HCT116 (cell line): ENCODE measurements at regions not wholly inside any gene's neighbourhood (a gene's known extent, or its start where the extent isn't known, plus 50 kb on each side); places are given as distances from the start of the nearest gene placed in this dataset.

Experiments used
- ATAC-seq: fragments of 200-7000 bp; cut with Tn5 transposase; 2 replicates; pipeline ENCODE4 v1.9.1; 2020; ENCODE audit warnings: mild to moderate bottlenecking, moderate library complexity
- BruUV-seq: library from RNA; stranded (reverse); fragments of 400-500 nt; replicated peaks from 2 replicates; lab custom pipeline; 2021; lab: Mats Ljungman, UMichigan
- CTCF ChIA-PET: fragments of 300-600 bp; sonication (Branson Sonifier 250); formaldehyde crosslinking; loops from one replicate; lab custom pipeline; 2021; ENCODE audit warnings: antibody characterized with exemption; lab: Charles Lee
- POLR2A ChIA-PET: fragments of 300-600, 350-600 bp; sonication (Branson Sonifier 250); formaldehyde crosslinking; loops from one replicate; lab custom pipeline; 2021; ENCODE audit warnings: antibody characterized with exemption; lab: Charles Lee
- RAD21 ChIA-PET, 2 experiments: fragments of 300-600 bp; sonication (Branson Sonifier 250); formaldehyde crosslinking; loops; one replicate each; lab custom pipeline; 2023; ENCODE audit warnings: low total read pairs in 2 of 2; ENCODE audit not compliant: uncharacterized antibody in 2 of 2, unreplicated experiment in 2 of 2, low non-redundant PET in 1 of 2; lab: Charles Lee
- DNase-seq: peaks from one replicate; pipeline ENCODE4 v3.0.0-alpha.2; 2010; ENCODE audit warnings: low read depth, low spot score
- H2AFZ ChIP-seq: fragments of 200-600 bp; shearing (Covaris generic), sonication (generic); 2 replicates; pipeline ENCODE4 v1.6.1; 2017; ENCODE audit warnings: low read depth, mixed run types, mixed read lengths, antibody characterized with exemption, low read length; ENCODE audit not compliant: poor library complexity, severe bottlenecking
- H3K27ac ChIP-seq: 2 replicates; pipeline ENCODE4 v1.5.1; 2012; ENCODE audit warnings: low read depth, low read length
- H3K27me3 ChIP-seq: fragments of 200-600 bp; sonication (generic); 2 replicates; pipeline ENCODE4 v1.6.1; 2016; ENCODE audit warnings: mixed run types, low read length, mixed read lengths; ENCODE audit not compliant: insufficient read depth
- H3K36me3 ChIP-seq, 2 experiments: fragments of 200-500 bp in 1 of 2; fragments of 200-600 bp in 1 of 2; sonication (Bioruptor generic) in 1 of 2; sonication (generic) in 1 of 2; 2 replicates each; pipeline versions ENCODE4 v1.5.1 to v1.6.1; 2014 to 2016; ENCODE audit warnings: low read length in 2 of 2, inconsistent platforms in 1 of 2, mixed read lengths in 1 of 2, mixed run types in 1 of 2; ENCODE audit not compliant: insufficient read depth in 2 of 2, control insufficient read depth in 1 of 2
- H3K4me1 ChIP-seq, 2 experiments: fragments of 200-600 bp in 1 of 2; sonication (generic) in 1 of 2; 2 replicates each; pipeline versions ENCODE4 v1.5.1 to v1.6.1; 2012 to 2017; ENCODE audit warnings: low read length in 2 of 2, inconsistent platforms in 1 of 2, mild to moderate bottlenecking in 1 of 2, mixed read lengths in 1 of 2, mixed run types in 1 of 2, moderate library complexity in 1 of 2; ENCODE audit not compliant: insufficient read depth in 2 of 2, control insufficient read depth in 1 of 2
- H3K4me2 ChIP-seq: fragments of 200-600 bp; sonication (generic); 2 replicates; pipeline ENCODE4 v1.6.1; 2017; ENCODE audit warnings: mixed run types, low read length, mixed read lengths
- H3K4me3 ChIP-seq, 2 experiments: fragments of 200-600 bp in 1 of 2; sonication (generic) in 1 of 2; replicated peaks in 1 of 2; 2 replicates each; pipeline ENCODE4 v1.5.1; 2011 to 2016; ENCODE audit warnings: low read length in 2 of 2, control low read depth in 1 of 2, low read depth in 1 of 2, mild to moderate bottlenecking in 1 of 2, mixed read lengths in 1 of 2, mixed run types in 1 of 2
- H3K79me2 ChIP-seq: fragments of 200-600 bp; sonication (generic); 2 replicates; pipeline ENCODE4 v1.6.1; 2017; ENCODE audit warnings: mild to moderate bottlenecking, mixed run types, low read length, moderate library complexity, mixed read lengths; ENCODE audit not compliant: insufficient read depth
- H3K9ac ChIP-seq: fragments of 200-600 bp; sonication (generic); 2 replicates; pipeline ENCODE4 v1.6.1; 2016; ENCODE audit warnings: low read length, mixed read lengths
- H3K9me2 ChIP-seq: fragments of 200-600 bp; sonication (generic), shearing (Covaris generic); 2 replicates; pipeline ENCODE4 v1.6.1; 2017; ENCODE audit warnings: mixed run types, mild to moderate bottlenecking, moderate library complexity; ENCODE audit not compliant: insufficient read depth
- H3K9me3 ChIP-seq, 2 experiments: fragments of 200-500 bp in 1 of 2; fragments of 200-600 bp in 1 of 2; sonication (Bioruptor generic) in 1 of 2; sonication (generic) in 1 of 2; 2 replicates each; pipeline ENCODE4 v1.6.1; 2014 to 2017; ENCODE audit warnings: low read length in 2 of 2, mixed read lengths in 2 of 2, inconsistent platforms in 1 of 2, low read depth in 1 of 2, mild to moderate bottlenecking in 1 of 2, mixed run types in 1 of 2, moderate library complexity in 1 of 2; ENCODE audit not compliant: control insufficient read depth in 1 of 2, insufficient read depth in 1 of 2
- H4K20me1 ChIP-seq: fragments of 200-600 bp; sonication (generic), shearing (Covaris generic); 2 replicates; pipeline ENCODE4 v1.6.1; 2017; ENCODE audit warnings: mixed run types, mild to moderate bottlenecking, moderate library complexity; ENCODE audit not compliant: insufficient read depth
- FOSL1 ChIP-seq: IDR thresholded peaks from 2 replicates; pipeline ENCODE4 v1.6.1; 2012; ENCODE audit warnings: low read depth
- POLR2A ChIP-seq: IDR thresholded peaks from 2 replicates; pipeline ENCODE4 v1.7.0; 2011; ENCODE audit warnings: borderline replicate concordance; ENCODE audit not compliant: insufficient read depth, insufficient read length; ENCODE audit errors: extremely low read depth
- POLR2AphosphoS5 ChIP-seq: IDR thresholded peaks from 2 replicates; pipeline ENCODE4 v1.6.1; 2011; ENCODE audit warnings: mild to moderate bottlenecking, low read depth, low read length, moderate library complexity
- TCF7L2 ChIP-seq: IDR thresholded peaks from 2 replicates; pipeline ENCODE4 v1.7.0; 2011; ENCODE audit warnings: borderline replicate concordance, inconsistent platforms; ENCODE audit not compliant: insufficient read depth, insufficient read length; ENCODE audit errors: extremely low read depth
- ZFX ChIP-seq: fragments of 450-650 bp; IDR thresholded peaks from 2 replicates; pipeline ENCODE4 v1.6.1; 2017
- ZNF274 ChIP-seq: fragments of 200-500 bp; sonication (Bioruptor generic); IDR thresholded peaks from 2 replicates; pipeline ENCODE4 v1.6.1; 2014; ENCODE audit warnings: mild to moderate bottlenecking, low read depth, low read length, inconsistent platforms
- intact Hi-C: fragments of 100-400 bp; cut with micrococcal nuclease; formaldehyde crosslinking; loops from 2 replicates; pipeline ENCODE4 v1.10.0; 2022
- TF ChIP-seq, protein P1 (sequence below): IDR thresholded peaks from 2 replicates; pipeline ENCODE4 v1.6.1; 2012
- TF ChIP-seq, protein P2 (sequence below), 3 experiments: fragments of 200-600 bp in 1 of 3; sonication (generic) in 1 of 3; IDR thresholded peaks in 2 of 3; conservative IDR thresholded peaks in 1 of 3; 2 replicates each; pipeline ENCODE4 v1.5.1; 2012 to 2017; ENCODE audit warnings: low read depth in 2 of 3, low read length in 2 of 3, antibody characterized with exemption in 1 of 3, borderline replicate concordance in 1 of 3, control low read depth in 1 of 3, mild to moderate bottlenecking in 1 of 3, mixed read lengths in 1 of 3, mixed run types in 1 of 3, moderate library complexity in 1 of 3; ENCODE audit not compliant: insufficient read depth in 1 of 3
- TF ChIP-seq, protein P3 (sequence below): IDR thresholded peaks from 2 replicates; pipeline ENCODE4 v1.6.1; 2012

DNA sequence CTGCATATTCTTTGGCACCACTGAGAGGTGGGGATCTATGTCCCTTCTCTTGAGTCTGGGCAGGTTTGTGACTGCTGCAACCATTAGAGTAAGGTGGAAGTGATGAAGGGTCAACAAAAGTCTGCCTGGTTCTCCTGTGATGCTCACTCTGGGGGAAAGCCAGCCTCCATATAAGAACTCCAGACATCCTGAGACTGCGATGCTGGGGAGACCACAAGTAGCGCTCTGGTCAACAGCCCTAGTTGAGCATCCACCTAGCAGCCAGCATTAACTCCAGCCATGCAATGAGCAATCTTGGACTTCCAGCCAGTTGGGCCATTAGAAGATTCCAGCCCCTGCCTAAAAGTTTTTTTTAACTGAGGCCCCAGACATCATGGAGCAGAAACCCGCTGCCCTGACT lies 62.8 kb downstream of the SCN11A start:
- no peak overlapping the region for H3K4me2 ChIP-seq
- H4K20me1 ChIP-seq, result no peaks in the 10 kb centered on the region
- no peaks in the 10 kb centered on the region for H3K36me3 ChIP-seq
- peaks cover 46% of the 10 kb centered on the region for H3K27me3 ChIP-seq
- RAD21 ChIA-PET, result no interaction called here
- H3K4me3 ChIP-seq, result no peak overlapping the region
- POLR2A ChIA-PET, result no interaction called here
- TF ChIP-seq POLR2A, result no peak
- TF ChIP-seq TCF7L2, result no peak
- TF ChIP-seq, protein P1, sequence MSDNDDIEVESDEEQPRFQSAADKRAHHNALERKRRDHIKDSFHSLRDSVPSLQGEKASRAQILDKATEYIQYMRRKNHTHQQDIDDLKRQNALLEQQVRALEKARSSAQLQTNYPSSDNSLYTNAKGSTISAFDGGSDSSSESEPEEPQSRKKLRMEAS, result no peak
- TF ChIP-seq FOSL1, result no peak
- TF ChIP-seq, protein P2, sequence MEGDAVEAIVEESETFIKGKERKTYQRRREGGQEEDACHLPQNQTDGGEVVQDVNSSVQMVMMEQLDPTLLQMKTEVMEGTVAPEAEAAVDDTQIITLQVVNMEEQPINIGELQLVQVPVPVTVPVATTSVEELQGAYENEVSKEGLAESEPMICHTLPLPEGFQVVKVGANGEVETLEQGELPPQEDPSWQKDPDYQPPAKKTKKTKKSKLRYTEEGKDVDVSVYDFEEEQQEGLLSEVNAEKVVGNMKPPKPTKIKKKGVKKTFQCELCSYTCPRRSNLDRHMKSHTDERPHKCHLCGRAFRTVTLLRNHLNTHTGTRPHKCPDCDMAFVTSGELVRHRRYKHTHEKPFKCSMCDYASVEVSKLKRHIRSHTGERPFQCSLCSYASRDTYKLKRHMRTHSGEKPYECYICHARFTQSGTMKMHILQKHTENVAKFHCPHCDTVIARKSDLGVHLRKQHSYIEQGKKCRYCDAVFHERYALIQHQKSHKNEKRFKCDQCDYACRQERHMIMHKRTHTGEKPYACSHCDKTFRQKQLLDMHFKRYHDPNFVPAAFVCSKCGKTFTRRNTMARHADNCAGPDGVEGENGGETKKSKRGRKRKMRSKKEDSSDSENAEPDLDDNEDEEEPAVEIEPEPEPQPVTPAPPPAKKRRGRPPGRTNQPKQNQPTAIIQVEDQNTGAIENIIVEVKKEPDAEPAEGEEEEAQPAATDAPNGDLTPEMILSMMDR (IDR thresholded peaks at IDR 0.05 in 2 of 3, conservative IDR thresholded peaks at IDR 0.05 in 1 of 3; ENCODE audit: borderline replicate concordance in 1 of 3, insufficient read depth in 1 of 3, low read depth in 2 of 3, low read length in 2 of 3), result no peak
- TF ChIP-seq ZFX, result no peak
- no peak for TF ChIP-seq ZNF274
- TF ChIP-seq, protein P3, sequence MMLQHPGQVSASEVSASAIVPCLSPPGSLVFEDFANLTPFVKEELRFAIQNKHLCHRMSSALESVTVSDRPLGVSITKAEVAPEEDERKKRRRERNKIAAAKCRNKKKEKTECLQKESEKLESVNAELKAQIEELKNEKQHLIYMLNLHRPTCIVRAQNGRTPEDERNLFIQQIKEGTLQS, result no peak
- no peak for TF ChIP-seq POLR2AphosphoS5
- TF ChIP-seq, all 23 proteins: peak for 0
- no peak overlapping the region for H3K9ac ChIP-seq
- ATAC-seq, result no peak
- H3K27ac ChIP-seq, result no peak overlapping the region
- no peak for DNase-seq
- intact Hi-C loops, result no loop called here
- no TSS peak for BruUV-seq
- H2AFZ ChIP-seq, result no peak overlapping the region
- H3K9me3 ChIP-seq, result no peaks in the 10 kb centered on the region
- H3K9me2 ChIP-seq, result no peaks in the 10 kb centered on the region
- H3K79me2 ChIP-seq, result no peaks in the 10 kb centered on the region
- H3K4me1 ChIP-seq, result peaks cover 0 to 10% of the 10 kb centered on the region in 2 experiments; a peak in 2 of 4 replicates
- CTCF ChIA-PET, result interaction anchor here (1.4 kb wide), 1 partner anchor 11 kb away, joined by 5 read pairs; no protein-coding TSS in a partner anchor
